ENCODE measurements at regions not wholly inside any gene's neighbourhood (a gene's known extent, or its start where the extent isn't known, plus 50 kb on each side); places are given as distances from the start of the nearest gene placed in this dataset.
"Not testable (repeated sequence)": the region's sequence is repeated elsewhere in the genome, so short reads cannot be mapped to it uniquely, and the experiment has no call there.

DNA sequence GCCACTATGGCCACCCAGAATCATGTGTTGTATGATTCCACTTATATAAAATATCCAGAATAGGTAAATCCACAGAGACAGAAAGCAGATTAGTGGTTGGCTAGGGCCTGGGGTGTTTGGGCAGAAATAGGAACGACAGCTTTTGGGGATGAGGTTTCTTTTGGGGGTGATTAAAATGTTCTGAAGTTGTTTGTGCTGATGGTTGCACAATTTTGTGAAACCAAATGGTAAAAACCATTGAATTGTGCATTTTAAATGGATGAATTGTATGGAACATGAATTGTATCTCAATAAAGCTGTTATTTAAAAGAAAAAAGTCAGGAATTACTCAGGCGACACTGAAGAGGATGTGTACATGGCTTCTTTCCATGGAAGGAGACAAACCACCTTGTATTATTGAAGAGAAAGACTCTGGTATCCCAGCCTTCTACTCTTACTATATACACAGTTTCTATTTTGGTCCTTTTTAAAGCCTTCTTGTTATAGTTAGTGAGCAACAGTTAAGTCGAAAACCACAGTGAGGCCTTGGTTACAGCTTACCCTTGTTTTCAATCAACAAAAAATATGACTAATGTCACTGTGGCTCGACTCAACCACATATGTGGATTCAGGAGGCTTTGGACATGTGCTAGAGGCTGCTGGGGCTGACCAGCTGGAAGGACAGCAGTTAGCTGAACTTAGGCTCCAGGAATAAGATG, 57.1 kb upstream of the KMT2E start:
- DNase-seq (ENCODE audit: low read depth) = peak; percentile 99

DNA sequence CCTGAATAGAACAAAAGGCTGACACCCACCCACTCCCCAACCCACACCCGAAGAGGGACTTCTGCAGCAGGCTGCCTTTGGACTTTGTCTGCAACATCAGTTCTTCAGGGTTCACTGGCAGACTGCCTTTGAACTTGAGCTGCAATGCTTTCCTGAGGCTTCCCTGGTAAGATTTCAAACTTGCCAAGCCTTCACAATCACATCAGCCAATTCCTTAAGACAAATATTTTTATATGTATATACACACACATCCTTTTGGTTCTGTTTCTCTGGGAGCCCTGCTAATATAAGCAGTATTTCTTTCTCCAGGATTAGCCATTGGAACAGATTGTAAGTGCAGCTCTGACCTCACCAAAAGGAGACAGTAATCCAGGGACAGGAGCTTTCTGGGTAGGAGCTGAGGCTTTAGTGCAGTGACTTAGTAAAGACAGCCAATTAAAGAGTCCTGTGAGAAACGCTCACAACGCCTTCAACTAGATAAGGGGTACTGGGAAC, 55.6 kb upstream of the KMT2E start:
- DNase-seq (ENCODE audit: low read depth) = no peak

DNA sequence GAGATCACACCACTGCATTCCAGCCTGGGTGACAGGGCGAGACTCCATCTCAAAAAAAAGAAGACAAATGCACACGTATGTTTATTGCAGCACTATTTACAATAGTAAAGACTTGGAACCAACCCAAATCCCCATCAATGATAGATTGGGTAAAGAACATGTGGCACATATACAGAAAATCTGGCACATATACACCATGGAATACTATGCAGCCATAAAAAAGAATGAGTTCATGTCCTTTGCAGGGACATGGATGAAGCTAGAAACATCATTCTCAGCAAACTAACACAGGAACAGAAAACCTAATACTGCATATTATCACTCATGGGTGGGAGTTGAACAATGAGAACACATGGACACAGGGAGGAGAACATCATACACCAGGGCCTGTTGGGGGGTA, 54.5 kb upstream of the KMT2E start:
- DNase-seq (ENCODE audit: low read depth) = not testable (repeated sequence)

DNA sequence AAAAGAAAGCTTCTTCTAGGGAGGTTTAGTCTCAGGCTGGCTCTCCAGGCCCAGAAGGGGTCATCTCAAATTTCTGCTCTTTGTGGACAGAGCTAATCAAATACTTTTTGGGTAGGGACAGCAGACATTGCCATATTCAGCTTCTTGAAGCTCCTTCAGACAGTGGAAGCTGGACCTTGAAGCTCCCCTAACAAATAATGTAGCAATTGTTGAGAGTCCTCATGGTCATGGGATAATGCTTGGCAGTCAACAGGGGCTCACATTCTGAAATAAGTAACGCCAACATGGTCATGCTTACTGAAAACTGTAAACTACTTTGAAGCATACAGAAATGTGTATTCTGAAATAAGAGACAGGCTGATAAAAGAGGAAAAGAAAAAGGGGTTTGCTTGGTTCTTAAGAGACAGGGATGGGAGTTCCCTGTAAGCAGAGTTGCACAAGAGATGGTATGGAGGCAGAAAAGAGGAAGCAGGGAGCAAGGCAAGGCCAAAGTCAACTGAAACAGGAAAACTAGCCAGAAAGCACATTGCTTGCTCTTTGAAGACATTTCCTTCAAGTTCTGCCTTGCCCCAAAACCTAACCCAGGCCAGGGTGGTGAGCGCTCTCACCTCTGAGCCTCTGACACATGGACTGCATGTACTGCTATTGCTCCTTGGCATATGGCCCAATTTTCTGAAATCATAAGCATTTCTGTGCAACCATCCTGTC, 53.1 kb upstream of the KMT2E start:
- no peak for DNase-seq (ENCODE audit: low read depth)

- no peak for DNase-seq (ENCODE audit: low read depth)
Observed at GRCh38 chr7:104961821-104962220, 52.2 kb upstream of the KMT2E start.

DNA sequence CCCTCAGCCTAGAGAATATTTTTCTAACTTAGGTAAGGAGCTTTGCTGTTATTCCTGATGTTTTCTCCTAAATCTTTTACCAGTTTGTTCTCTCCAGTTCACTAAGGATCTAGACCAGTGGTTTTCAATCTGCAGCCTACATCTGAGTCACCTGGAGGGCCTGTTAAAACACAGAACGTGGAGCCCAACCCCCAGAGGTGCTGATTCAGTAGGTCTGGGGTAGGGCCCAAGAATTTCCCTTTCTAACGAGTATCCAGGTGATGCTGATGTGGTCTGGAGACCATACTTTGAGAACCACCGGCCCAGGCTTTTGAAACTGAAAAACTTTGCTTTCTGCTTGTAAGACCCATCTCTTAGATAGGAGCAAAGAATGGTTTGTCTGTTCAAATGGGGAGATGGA, 51.2 kb upstream of the KMT2E start:
- DNase-seq (ENCODE audit: low read depth) = no peak

DNA sequence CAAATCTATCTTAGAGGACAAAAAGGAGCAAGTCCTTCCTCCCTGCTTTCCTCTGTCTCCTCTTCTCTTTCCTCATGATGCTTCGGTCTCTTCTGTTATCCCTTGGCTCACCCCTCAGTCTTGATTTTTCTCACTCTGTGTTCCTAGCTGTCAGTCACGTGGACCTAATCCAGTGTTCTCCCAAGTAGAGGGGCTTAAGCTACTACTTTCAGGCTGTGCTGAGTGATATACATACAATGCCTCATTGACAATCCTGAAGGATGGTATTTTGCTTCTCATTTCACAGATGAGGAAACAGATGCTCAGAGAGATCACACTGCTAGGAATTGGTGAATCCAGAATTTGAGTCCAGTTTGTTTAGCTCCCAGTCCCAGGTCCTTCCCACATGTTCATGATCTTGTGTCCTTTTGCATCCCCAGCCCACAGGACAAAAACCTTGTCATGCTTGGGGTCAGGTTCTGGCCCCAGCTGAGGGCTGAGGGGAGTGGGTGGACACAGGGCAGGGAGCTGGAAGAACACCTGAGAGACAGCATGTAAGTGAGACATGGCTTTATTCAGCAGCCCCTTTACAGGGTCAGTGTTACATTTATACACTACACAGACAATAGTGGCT, 50.5 kb upstream of the KMT2E start:
- no peak for DNase-seq (ENCODE audit: low read depth)

GRCh38 chr7:104963991-104964385, 50.0 kb upstream of the KMT2E start:
- no peak for DNase-seq (ENCODE audit: low read depth)

All from myocyte (in vitro differentiated cells).